ENCODE measurements at regions not wholly inside any gene's neighbourhood (a gene's known extent, or its start where the extent isn't known, plus 50 kb on each side); places are given as distances from the start of the nearest gene placed in this dataset.

DNA sequence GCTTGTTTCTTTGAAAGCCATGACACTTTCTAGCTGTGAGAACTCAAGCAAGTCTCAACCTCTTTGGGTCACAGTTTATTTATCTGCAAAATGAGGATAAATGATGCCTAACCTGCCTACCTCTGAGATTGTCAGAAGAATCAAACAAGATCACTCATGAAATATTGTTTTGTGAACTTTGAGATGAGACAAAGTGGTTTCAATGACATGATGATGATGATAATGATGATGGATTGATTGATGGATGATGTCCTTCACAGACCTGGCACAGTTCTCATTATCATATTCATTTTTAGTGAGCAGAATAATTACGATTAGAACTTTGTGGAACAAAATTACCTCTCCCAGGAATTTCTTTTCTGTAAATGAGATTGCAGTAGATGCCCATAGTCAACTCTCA lies 129.2 kb downstream of the HHIPL2 start:
- intact Hi-C loops (cut with DNase I): no loop called here
- H3K27ac ChIP-seq: no peak overlapping the region
- H3K4me3 ChIP-seq: no peak overlapping the region
- 32 to 39% methylated on average over 1 of the region's 1 CpG for WGBS, 2 donors
- DNase-seq: no peak
- H3K36me3 ChIP-seq (replicated peaks in 1 of 2; ENCODE audit: insufficient read depth in 1 of 2, low read depth in 2 of 2): no peaks in the 10 kb centered on the region
- H3K4me1 ChIP-seq: no peaks in the 10 kb centered on the region
- H3K27me3 ChIP-seq: no peaks in the 10 kb centered on the region
- ATAC-seq: no peak
- no peaks in the 10 kb centered on the region for H3K9me3 ChIP-seq
- TF ChIP-seq, protein P1, sequence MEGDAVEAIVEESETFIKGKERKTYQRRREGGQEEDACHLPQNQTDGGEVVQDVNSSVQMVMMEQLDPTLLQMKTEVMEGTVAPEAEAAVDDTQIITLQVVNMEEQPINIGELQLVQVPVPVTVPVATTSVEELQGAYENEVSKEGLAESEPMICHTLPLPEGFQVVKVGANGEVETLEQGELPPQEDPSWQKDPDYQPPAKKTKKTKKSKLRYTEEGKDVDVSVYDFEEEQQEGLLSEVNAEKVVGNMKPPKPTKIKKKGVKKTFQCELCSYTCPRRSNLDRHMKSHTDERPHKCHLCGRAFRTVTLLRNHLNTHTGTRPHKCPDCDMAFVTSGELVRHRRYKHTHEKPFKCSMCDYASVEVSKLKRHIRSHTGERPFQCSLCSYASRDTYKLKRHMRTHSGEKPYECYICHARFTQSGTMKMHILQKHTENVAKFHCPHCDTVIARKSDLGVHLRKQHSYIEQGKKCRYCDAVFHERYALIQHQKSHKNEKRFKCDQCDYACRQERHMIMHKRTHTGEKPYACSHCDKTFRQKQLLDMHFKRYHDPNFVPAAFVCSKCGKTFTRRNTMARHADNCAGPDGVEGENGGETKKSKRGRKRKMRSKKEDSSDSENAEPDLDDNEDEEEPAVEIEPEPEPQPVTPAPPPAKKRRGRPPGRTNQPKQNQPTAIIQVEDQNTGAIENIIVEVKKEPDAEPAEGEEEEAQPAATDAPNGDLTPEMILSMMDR (IDR thresholded peaks at IDR 0.05): no peak
- TF ChIP-seq POLR2A (IDR thresholded peaks at IDR 0.05): no peak

DNA sequence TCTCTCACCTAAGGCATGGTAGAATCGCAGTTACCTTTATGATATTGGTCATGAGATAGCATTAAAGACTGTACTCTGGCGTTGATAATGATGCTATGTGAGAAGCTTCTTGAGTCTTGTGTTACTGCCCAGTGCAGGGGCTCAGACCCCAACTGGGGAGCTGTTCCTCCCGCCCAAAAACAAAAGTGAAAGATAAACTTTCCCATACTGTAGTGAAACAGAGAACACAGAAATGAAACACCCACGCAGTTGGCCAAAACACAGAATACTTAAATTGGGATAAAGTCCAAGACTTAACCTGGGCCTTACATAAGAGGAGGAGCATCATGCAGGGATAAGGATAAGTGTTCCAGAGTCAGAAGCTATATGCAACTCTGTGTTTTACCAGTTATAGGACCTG lies 130.6 kb downstream of the HHIPL2 start:
- H3K27ac ChIP-seq: no peak overlapping the region
- H3K4me3 ChIP-seq: no peak overlapping the region
- H3K27me3 ChIP-seq: no peaks in the 10 kb centered on the region
- DNase-seq (no peak), ATAC-seq (no peak)
- TF ChIP-seq POLR2A (IDR thresholded peaks at IDR 0.05): no peak
- TF ChIP-seq, protein P1 (IDR thresholded peaks at IDR 0.05): no peak
- WGBS, 2 donors: 71% methylated on average over 4 of the region's 4 CpGs
- H3K36me3 ChIP-seq (replicated peaks in 1 of 2; ENCODE audit: insufficient read depth in 1 of 2, low read depth in 2 of 2): no peaks in the 10 kb centered on the region
- no peaks in the 10 kb centered on the region for H3K4me1 ChIP-seq
- H3K9me3 ChIP-seq: no peaks in the 10 kb centered on the region
- intact Hi-C loops (cut with DNase I): no loop called here

DNA sequence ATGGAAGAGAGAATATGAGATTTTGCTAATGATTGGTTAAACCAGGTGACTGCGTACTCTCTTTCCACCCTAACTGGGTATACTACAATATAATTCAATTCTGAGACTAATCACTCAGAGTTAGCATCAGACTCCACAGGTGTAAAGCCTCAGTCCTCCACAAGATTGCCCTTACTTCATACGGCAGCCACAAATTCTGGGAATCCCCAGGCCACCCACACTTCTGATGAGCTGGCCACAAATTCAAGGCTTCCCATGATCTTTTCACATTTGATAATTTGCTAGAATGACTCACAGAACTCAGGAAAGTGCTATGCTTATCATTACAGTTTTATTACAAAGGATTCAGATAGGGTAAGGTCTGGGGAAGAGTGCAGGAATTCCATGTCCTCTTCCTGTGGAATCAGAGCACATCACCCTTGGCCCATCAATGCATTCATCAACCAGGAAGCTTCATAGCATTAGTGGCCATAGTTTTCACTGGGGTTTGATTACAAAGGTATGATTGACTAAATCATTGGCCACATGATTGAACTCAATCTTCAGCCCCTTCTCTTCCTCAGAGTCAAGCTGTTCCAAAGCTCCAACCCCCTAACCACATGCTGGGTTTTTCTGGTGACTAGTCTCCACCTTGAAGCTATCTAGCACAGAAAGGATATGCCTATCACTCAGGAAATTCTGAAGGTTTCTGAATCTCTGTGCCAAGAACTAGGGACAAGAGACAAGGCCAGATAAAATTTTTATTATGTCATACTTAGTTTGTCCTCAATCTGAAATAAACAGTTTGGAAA lies 131.7 kb downstream of the HHIPL2 start:
- Histone ChIP-seq H3K4me1 (no peaks in the 10 kb centered on the region), H3K27ac (no peak overlapping the region), H3K4me3 (no peak overlapping the region), H3K27me3 (no peaks in the 10 kb centered on the region), H3K36me3 (replicated peaks in 1 of 2; ENCODE audit: insufficient read depth in 1 of 2, low read depth in 2 of 2) (no peaks in the 10 kb centered on the region), H3K9me3 (no peaks in the 10 kb centered on the region)
- TF ChIP-seq POLR2A (IDR thresholded peaks at IDR 0.05): no peak
- TF ChIP-seq, protein P1 (IDR thresholded peaks at IDR 0.05): no peak
- ATAC-seq: no peak
- DNase-seq: no peak
- intact Hi-C loops (cut with DNase I): no loop called here
- 88 to 90% methylated on average over 2 of the region's 2 CpGs for WGBS, 2 donors

DNA sequence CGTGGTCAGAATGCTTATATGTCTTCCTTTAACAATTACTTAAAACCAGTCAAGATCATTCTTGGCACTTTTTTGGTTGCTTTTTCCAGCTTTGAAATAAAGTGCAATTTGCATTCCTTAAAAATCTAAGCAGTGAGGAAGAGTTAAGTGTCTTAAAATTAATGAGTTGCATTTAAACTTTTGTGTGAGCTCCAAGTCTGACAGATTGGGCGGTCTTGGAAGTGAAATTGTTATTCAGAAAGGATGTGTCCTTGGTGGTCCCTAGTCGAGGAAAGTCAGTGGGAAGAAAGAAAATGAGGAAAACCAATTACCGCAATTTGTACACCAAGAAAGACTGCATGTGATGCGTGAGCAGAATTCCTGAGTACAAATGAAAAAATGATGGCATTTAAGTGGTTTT lies 132.5 kb downstream of the HHIPL2 start:
- no peak for ATAC-seq
- 70 to 71% methylated on average over 5 of the region's 5 CpGs for WGBS, 2 donors

More for the DNA sequence above, 132.5 kb downstream of the HHIPL2 start:
- Histone ChIP-seq H3K36me3 (replicated peaks in 1 of 2; ENCODE audit: insufficient read depth in 1 of 2, low read depth in 2 of 2) (no peaks in the 10 kb centered on the region), H3K4me1 (no peaks in the 10 kb centered on the region), H3K4me3 (no peak overlapping the region), H3K27ac (no peak overlapping the region), H3K27me3 (no peaks in the 10 kb centered on the region), H3K9me3 (no peaks in the 10 kb centered on the region)
- intact Hi-C loops (cut with DNase I): no loop called here
- no peak for DNase-seq
- TF ChIP-seq, protein P1 (IDR thresholded peaks at IDR 0.05): no peak
